ENCODE measurements at regions not wholly inside any gene's neighbourhood (a gene's known extent, or its start where the extent isn't known, plus 50 kb on each side); places are given as distances from the start of the nearest gene placed in this dataset.

DNA sequence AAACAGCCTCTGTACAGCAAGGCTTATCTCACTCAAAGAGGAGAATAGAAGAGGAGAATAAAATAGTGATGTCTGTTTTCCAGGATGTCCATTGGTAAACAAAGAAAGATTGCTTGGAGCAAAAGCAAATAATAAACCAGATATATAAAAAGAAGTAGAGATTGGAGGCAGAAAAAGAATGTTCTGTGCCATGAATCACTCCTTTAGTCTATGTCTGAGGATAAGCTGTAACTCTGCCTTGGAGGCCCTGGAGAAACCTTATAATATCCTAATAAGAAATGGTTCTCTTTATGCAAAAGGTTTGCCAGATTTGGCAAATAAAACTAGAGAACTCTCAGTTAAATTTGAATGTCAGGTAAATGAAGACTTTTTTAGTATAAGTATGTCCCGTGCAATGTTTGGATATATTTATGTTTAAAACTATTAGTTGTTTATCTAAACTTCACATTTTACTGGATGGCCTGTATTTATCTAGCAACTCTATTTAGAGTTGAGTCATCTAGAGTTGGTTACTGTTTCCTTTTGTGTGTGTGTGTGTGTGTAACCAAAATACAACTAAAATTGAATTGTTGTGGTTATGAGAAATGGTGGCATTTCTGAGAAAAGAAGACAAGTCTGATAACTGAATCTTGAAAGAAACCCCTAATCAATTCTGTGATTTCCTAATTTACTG, 510.3 kb upstream of the SETBP1 start:
- H3K4me3 Mint-ChIP-seq (ENCODE audit: unreplicated experiment) = no peak overlapping the region
- H3K4me1 Mint-ChIP-seq (ENCODE audit: insufficient read depth, unreplicated experiment) = no peaks in the 10 kb centered on the region
- no peaks in the 10 kb centered on the region for H3K36me3 Mint-ChIP-seq (ENCODE audit: insufficient read depth, unreplicated experiment)
- intact Hi-C loops (cut with micrococcal nuclease) = no loop called here
- ChIA-PET CTCF (no interaction called here), POLR2A (no interaction called here)
- BruUV-seq (replicated peaks) = no TSS peak
- DNase-seq (ENCODE audit: unreplicated experiment) = no peak
- H3K27me3 Mint-ChIP-seq (ENCODE audit: insufficient read depth, unreplicated experiment) = no peaks in the 10 kb centered on the region
- TF ChIP-seq, protein P1, sequence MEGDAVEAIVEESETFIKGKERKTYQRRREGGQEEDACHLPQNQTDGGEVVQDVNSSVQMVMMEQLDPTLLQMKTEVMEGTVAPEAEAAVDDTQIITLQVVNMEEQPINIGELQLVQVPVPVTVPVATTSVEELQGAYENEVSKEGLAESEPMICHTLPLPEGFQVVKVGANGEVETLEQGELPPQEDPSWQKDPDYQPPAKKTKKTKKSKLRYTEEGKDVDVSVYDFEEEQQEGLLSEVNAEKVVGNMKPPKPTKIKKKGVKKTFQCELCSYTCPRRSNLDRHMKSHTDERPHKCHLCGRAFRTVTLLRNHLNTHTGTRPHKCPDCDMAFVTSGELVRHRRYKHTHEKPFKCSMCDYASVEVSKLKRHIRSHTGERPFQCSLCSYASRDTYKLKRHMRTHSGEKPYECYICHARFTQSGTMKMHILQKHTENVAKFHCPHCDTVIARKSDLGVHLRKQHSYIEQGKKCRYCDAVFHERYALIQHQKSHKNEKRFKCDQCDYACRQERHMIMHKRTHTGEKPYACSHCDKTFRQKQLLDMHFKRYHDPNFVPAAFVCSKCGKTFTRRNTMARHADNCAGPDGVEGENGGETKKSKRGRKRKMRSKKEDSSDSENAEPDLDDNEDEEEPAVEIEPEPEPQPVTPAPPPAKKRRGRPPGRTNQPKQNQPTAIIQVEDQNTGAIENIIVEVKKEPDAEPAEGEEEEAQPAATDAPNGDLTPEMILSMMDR (IDR thresholded peaks at IDR 0.05; ENCODE audit: unreplicated experiment) = no peak
- H3K9me3 Mint-ChIP-seq (ENCODE audit: unreplicated experiment) = no peaks in the 10 kb centered on the region
- H3K27ac Mint-ChIP-seq (ENCODE audit: low read depth, unreplicated experiment) = no peak overlapping the region

DNA sequence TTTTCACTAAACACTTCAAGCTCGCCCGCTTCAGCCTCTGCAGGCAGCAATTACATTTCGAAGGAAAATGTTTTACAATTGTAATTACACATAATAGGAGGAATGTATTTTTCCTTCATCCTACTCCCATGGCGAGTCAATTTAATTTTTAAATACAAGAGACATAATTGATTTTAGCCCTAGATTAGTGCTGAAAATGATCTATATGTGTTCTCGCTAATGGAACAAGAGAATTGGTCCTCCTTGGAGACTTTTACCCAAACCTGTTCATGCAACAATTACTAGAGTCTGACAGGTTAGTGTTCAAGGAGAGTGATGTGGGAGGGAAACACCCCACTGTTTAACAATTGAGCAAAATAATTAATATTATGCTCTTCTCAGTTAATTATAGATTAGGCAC, 509.4 kb upstream of the SETBP1 start:
- Mint-ChIP-seq H3K4me1 (ENCODE audit: insufficient read depth, unreplicated experiment) (no peaks in the 10 kb centered on the region), H3K9me3 (ENCODE audit: unreplicated experiment) (no peaks in the 10 kb centered on the region), H3K4me3 (ENCODE audit: unreplicated experiment) (no peak overlapping the region), H3K36me3 (ENCODE audit: insufficient read depth, unreplicated experiment) (no peaks in the 10 kb centered on the region), H3K27ac (ENCODE audit: low read depth, unreplicated experiment) (no peak overlapping the region), H3K27me3 (ENCODE audit: insufficient read depth, unreplicated experiment) (no peaks in the 10 kb centered on the region)
- CTCF ChIA-PET = no interaction called here
- POLR2A ChIA-PET = no interaction called here
- no TSS peak for BruUV-seq (replicated peaks)
- TF ChIP-seq, protein P1 (IDR thresholded peaks at IDR 0.05; ENCODE audit: unreplicated experiment) = no peak
- DNase-seq (ENCODE audit: unreplicated experiment) = no peak
- intact Hi-C loops (cut with micrococcal nuclease) = no loop called here

DNA sequence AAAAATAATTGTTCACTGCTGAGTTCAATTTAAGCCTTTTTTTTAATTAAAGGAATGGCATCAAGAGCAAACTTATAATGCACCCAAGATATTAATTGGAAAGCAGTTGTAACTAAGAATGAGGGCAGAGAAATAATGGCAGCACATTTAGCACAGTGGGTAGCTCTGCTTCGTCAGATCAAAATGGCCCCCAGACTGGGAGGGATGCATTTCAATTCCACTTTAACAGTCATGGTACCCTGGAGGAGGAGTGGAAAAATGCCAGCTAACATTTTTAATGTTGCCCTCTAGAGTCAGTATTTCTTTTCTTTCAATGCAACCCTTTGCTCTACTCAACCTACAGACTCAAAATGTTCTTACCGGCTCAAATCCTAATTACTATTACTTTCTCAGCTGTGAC, 504.8 kb upstream of the SETBP1 start:
- CTCF ChIA-PET = no interaction called here
- no peak overlapping the region for H3K4me3 Mint-ChIP-seq (ENCODE audit: unreplicated experiment)
- DNase-seq (ENCODE audit: unreplicated experiment) = no peak
- intact Hi-C loops (cut with micrococcal nuclease) = no loop called here
- no peak overlapping the region for H3K27ac Mint-ChIP-seq (ENCODE audit: low read depth, unreplicated experiment)
- POLR2A ChIA-PET = interaction anchor here (0.6 kb wide), 1 partner anchor 169 kb away, joined by 3 read pairs; no protein-coding TSS in a partner anchor
- H3K27me3 Mint-ChIP-seq (ENCODE audit: insufficient read depth, unreplicated experiment) = no peaks in the 10 kb centered on the region
- no TSS peak for BruUV-seq (replicated peaks)
- H3K9me3 Mint-ChIP-seq (ENCODE audit: unreplicated experiment) = no peaks in the 10 kb centered on the region
- no peaks in the 10 kb centered on the region for H3K36me3 Mint-ChIP-seq (ENCODE audit: insufficient read depth, unreplicated experiment)
- TF ChIP-seq, protein P1 (IDR thresholded peaks at IDR 0.05; ENCODE audit: unreplicated experiment) = no peak
- no peaks in the 10 kb centered on the region for H3K4me1 Mint-ChIP-seq (ENCODE audit: insufficient read depth, unreplicated experiment)

DNA sequence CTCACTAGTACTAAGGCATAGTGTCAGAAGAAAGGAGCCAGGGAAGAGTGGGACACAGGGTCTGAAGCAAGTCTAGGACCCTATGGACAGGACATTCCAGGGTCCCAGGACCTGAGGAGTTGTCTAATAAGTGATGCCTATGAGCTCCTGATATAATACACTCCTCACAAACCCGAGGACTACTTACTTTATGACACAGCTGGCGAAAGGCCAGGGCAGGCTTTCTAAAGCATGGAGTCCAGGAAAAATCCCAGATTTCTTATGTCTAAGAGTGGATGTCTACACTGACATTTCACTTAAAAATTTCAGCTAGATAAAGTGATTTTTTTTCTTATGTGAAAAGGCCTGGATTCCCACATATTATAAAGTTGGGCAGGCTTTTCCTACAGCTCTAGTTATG, 502.2 kb upstream of the SETBP1 start:
- Mint-ChIP-seq H3K36me3 (ENCODE audit: insufficient read depth, unreplicated experiment) (no peaks in the 10 kb centered on the region), H3K4me3 (ENCODE audit: unreplicated experiment) (no peak overlapping the region), H3K27ac (ENCODE audit: low read depth, unreplicated experiment) (no peak overlapping the region), H3K27me3 (ENCODE audit: insufficient read depth, unreplicated experiment) (no peaks in the 10 kb centered on the region), H3K9me3 (ENCODE audit: unreplicated experiment) (no peaks in the 10 kb centered on the region), H3K4me1 (ENCODE audit: insufficient read depth, unreplicated experiment) (no peaks in the 10 kb centered on the region)
- DNase-seq (ENCODE audit: unreplicated experiment) = peak; percentile 13
- BruUV-seq (replicated peaks) = no TSS peak
- TF ChIP-seq, protein P1 (IDR thresholded peaks at IDR 0.05; ENCODE audit: unreplicated experiment) = no peak
- intact Hi-C loops (cut with micrococcal nuclease) = no loop called here
- ChIA-PET CTCF (interaction anchor here (3.0 kb wide), 1 partner anchor 48 kb away, joined by 11 read pairs; no protein-coding TSS in a partner anchor), POLR2A (no interaction called here)
